Upper lobe of left lung (tissue), 4 donors: ENCODE measurements at regions not wholly inside any gene's neighbourhood (a gene's known extent, or its start where the extent isn't known, plus 50 kb on each side); places are given as distances from the start of the nearest gene placed in this dataset.

ENCODE experiments used
- POLR2A ChIP-seq, 4 donors: fragments of 450-650 bp; IDR thresholded peaks; one replicate each; pipeline ENCODE4 v1.5.1; 2016 to 2017; ENCODE audit warnings: antibody characterized with exemption in 4 of 4, mild to moderate bottlenecking in 2 of 4
- POLR2AphosphoS5 ChIP-seq, 2 donors: sonication (generic); formaldehyde crosslinking; IDR thresholded peaks; one replicate each; pipeline ENCODE4 v1.5.1; 2017; ENCODE audit warnings: antibody characterized with exemption in 2 of 2
- TF ChIP-seq, protein P1 (sequence below), 6 experiments: fragments of 450-650 bp in 4 of 6; fragments of 200-600 bp in 2 of 6; sonication (generic) in 2 of 6; IDR thresholded peaks; one replicate each; pipeline ENCODE4 v1.5.1; 2016 to 2019; ENCODE audit warnings: antibody characterized with exemption in 6 of 6

GRCh38 chr6:839201-839600, 146.3 kb upstream of the EXOC2 start:
- TF ChIP-seq POLR2A (IDR thresholded peaks at IDR 0.05) (no peak), POLR2AphosphoS5 (IDR thresholded peaks at IDR 0.05) (no peak)
- TF ChIP-seq, protein P1, sequence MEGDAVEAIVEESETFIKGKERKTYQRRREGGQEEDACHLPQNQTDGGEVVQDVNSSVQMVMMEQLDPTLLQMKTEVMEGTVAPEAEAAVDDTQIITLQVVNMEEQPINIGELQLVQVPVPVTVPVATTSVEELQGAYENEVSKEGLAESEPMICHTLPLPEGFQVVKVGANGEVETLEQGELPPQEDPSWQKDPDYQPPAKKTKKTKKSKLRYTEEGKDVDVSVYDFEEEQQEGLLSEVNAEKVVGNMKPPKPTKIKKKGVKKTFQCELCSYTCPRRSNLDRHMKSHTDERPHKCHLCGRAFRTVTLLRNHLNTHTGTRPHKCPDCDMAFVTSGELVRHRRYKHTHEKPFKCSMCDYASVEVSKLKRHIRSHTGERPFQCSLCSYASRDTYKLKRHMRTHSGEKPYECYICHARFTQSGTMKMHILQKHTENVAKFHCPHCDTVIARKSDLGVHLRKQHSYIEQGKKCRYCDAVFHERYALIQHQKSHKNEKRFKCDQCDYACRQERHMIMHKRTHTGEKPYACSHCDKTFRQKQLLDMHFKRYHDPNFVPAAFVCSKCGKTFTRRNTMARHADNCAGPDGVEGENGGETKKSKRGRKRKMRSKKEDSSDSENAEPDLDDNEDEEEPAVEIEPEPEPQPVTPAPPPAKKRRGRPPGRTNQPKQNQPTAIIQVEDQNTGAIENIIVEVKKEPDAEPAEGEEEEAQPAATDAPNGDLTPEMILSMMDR (IDR thresholded peaks at IDR 0.05): no peak
